Omental fat pad (tissue), 3 donors: ENCODE measurements at regions not wholly inside any gene's neighbourhood (a gene's known extent, or its start where the extent isn't known, plus 50 kb on each side); places are given as distances from the start of the nearest gene placed in this dataset.
A peak's percentile ranks its signal among the peaks of the same experiment; 100 is the strongest.

Experiments used
- ATAC-seq: fragments of 150-250 bp; one replicate; pipeline ENCODE4 v1.9.1; 2016; ENCODE audit warnings: mild to moderate bottlenecking, moderate library complexity; ENCODE audit not compliant: low FRiP score
- DNase-seq: peaks from one replicate; pipeline ENCODE4 v3.0.0-alpha.2; 2019; ENCODE audit warnings: low spot score
- CTCF ChIP-seq, 3 donors: fragments of 450-650 bp; IDR thresholded peaks; one replicate each; pipeline ENCODE4 v1.5.1; 2016 to 2017; ENCODE audit warnings: antibody characterized with exemption in 3 of 3, mild to moderate bottlenecking in 3 of 3, moderate library complexity in 2 of 3

GRCh38 chr2:65877331-65878010, 445.1 kb upstream of the SPRED2 start:
- TF ChIP-seq CTCF (IDR thresholded peaks at IDR 0.05), result no peak
- DNase-seq (no peak), ATAC-seq (no peak)

GRCh38 chr2:65876114-65876513, 443.7 kb upstream of the SPRED2 start:
- ATAC-seq (no peak), DNase-seq (no peak)
- no peak for TF ChIP-seq CTCF (IDR thresholded peaks at IDR 0.05)

GRCh38 chr2:65870826-65871225, 438.4 kb upstream of the SPRED2 start:
- DNase-seq, result no peak
- TF ChIP-seq CTCF (IDR thresholded peaks at IDR 0.05), result no peak
- ATAC-seq, result no peak

- ATAC-seq (no peak), DNase-seq (no peak)
- TF ChIP-seq CTCF (IDR thresholded peaks at IDR 0.05), result no peak
Observed at GRCh38 chr2:65869296-65869695, 436.9 kb upstream of the SPRED2 start.

GRCh38 chr2:65868177-65868576, 435.8 kb upstream of the SPRED2 start:
- no peak for DNase-seq
- ATAC-seq, result no peak
- TF ChIP-seq CTCF (IDR thresholded peaks at IDR 0.05), result no peak

- no peak for TF ChIP-seq CTCF (IDR thresholded peaks at IDR 0.05)
Observed at GRCh38 chr2:65867446-65867845, 435.0 kb upstream of the SPRED2 start.

GRCh38 chr2:65866148-65866547, 433.7 kb upstream of the SPRED2 start:
- no peak for TF ChIP-seq CTCF (IDR thresholded peaks at IDR 0.05)
- no peak for DNase-seq
- no peak for ATAC-seq

More at GRCh38 chr2:65867446-65867845, 435.0 kb upstream of the SPRED2 start:
- peak; percentile 28 for ATAC-seq
- DNase-seq, result no peak
